ENCODE measurements at regions not wholly inside any gene's neighbourhood (a gene's known extent, or its start where the extent isn't known, plus 50 kb on each side); places are given as distances from the start of the nearest gene placed in this dataset.

DNA sequence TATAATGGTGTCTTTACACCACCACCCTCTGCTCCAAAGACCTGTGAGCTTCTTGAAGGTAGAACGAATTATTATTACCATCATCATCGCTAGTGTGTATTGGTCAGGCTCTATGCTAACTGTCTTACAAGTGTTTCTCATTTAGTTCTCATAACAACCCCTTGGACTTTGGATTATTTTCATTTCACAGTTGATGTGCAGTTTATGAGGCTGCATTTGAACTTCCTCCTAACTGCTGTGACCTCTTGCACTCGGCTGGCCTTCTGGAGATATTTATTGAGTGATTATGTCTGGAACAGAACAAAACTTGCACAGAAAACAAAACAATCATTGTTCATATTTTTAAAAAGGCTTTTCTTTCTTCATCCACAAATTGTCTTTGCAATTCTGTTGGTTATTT lies 306.3 kb upstream of the SGCD start:
- no peak for TF ChIP-seq POLR2A (IDR thresholded peaks at IDR 0.05)
- TF ChIP-seq, protein P1, sequence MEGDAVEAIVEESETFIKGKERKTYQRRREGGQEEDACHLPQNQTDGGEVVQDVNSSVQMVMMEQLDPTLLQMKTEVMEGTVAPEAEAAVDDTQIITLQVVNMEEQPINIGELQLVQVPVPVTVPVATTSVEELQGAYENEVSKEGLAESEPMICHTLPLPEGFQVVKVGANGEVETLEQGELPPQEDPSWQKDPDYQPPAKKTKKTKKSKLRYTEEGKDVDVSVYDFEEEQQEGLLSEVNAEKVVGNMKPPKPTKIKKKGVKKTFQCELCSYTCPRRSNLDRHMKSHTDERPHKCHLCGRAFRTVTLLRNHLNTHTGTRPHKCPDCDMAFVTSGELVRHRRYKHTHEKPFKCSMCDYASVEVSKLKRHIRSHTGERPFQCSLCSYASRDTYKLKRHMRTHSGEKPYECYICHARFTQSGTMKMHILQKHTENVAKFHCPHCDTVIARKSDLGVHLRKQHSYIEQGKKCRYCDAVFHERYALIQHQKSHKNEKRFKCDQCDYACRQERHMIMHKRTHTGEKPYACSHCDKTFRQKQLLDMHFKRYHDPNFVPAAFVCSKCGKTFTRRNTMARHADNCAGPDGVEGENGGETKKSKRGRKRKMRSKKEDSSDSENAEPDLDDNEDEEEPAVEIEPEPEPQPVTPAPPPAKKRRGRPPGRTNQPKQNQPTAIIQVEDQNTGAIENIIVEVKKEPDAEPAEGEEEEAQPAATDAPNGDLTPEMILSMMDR (IDR thresholded peaks at IDR 0.05) = no peak
